Chondrocyte (in vitro differentiated cells): ENCODE measurements at regions not wholly inside any gene's neighbourhood (a gene's known extent, or its start where the extent isn't known, plus 50 kb on each side); places are given as distances from the start of the nearest gene placed in this dataset.
A peak's percentile ranks its signal among the peaks of the same experiment; 100 is the strongest.

Experiments used
- DNase-seq: peaks from one replicate; pipeline ENCODE4 v3.0.0; 2021; ENCODE audit warnings: mixed read lengths, low spot score
- H3K27ac Mint-ChIP-seq: one replicate; pipeline ENCODE4 v1.8.0; 2021; ENCODE audit warnings: mild to moderate bottlenecking, moderate library complexity, mixed read lengths; ENCODE audit not compliant: unreplicated experiment
- H3K27me3 Mint-ChIP-seq: 2 replicates; pipeline ENCODE4 v1.8.0; 2021; ENCODE audit warnings: low read depth, mixed read lengths
- H3K36me3 Mint-ChIP-seq: 2 replicates; pipeline ENCODE4 v1.8.0; 2021; ENCODE audit warnings: low read depth, mixed read lengths
- H3K4me1 Mint-ChIP-seq: 2 replicates; pipeline ENCODE4 v1.8.0; 2021; ENCODE audit warnings: low read depth, mild to moderate bottlenecking, mixed read lengths
- H3K4me3 Mint-ChIP-seq: one replicate; pipeline ENCODE4 v1.8.0; 2021; ENCODE audit warnings: mild to moderate bottlenecking, moderate library complexity, mixed read lengths; ENCODE audit not compliant: unreplicated experiment
- H3K9me3 Mint-ChIP-seq: 2 replicates; pipeline ENCODE4 v1.8.0; 2021; ENCODE audit warnings: low read depth, mixed read lengths
- TF ChIP-seq, protein P1 (sequence below): fragments of 200-600 bp; sonication (generic); IDR thresholded peaks from 2 replicates; pipeline ENCODE4 v1.5.0; 2021; ENCODE audit warnings: antibody characterized with exemption, mild to moderate bottlenecking, moderate library complexity

DNA sequence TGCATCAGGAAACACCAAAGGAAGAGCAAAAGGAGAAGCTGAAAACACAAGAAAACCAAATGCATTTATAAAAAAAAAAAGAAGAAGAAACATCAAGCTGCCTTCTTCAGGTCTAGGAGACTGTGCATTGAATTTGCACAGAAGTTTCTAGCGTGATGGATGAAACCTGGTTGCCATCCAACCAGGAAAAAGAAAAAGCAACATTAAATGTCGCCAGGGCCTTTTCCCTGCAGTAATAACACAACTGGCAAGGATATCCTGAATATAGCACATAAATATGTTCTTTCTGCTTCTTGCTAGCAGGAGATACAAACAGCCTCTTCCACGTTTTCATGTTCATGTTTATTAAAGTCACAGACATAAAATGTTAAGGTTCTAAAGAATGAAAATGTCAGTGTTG lies 60.8 kb upstream of the ZFP42 start:
- Mint-ChIP-seq H3K4me3 (no peak overlapping the region), H3K27me3 (no peaks in the 10 kb centered on the region), H3K9me3 (peaks cover 4% of the 10 kb centered on the region), H3K36me3 (no peaks in the 10 kb centered on the region), H3K4me1 (peaks cover 6% of the 10 kb centered on the region), H3K27ac (no peak overlapping the region)
- TF ChIP-seq, protein P1, sequence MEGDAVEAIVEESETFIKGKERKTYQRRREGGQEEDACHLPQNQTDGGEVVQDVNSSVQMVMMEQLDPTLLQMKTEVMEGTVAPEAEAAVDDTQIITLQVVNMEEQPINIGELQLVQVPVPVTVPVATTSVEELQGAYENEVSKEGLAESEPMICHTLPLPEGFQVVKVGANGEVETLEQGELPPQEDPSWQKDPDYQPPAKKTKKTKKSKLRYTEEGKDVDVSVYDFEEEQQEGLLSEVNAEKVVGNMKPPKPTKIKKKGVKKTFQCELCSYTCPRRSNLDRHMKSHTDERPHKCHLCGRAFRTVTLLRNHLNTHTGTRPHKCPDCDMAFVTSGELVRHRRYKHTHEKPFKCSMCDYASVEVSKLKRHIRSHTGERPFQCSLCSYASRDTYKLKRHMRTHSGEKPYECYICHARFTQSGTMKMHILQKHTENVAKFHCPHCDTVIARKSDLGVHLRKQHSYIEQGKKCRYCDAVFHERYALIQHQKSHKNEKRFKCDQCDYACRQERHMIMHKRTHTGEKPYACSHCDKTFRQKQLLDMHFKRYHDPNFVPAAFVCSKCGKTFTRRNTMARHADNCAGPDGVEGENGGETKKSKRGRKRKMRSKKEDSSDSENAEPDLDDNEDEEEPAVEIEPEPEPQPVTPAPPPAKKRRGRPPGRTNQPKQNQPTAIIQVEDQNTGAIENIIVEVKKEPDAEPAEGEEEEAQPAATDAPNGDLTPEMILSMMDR, result no peak
- no peak for DNase-seq

DNA sequence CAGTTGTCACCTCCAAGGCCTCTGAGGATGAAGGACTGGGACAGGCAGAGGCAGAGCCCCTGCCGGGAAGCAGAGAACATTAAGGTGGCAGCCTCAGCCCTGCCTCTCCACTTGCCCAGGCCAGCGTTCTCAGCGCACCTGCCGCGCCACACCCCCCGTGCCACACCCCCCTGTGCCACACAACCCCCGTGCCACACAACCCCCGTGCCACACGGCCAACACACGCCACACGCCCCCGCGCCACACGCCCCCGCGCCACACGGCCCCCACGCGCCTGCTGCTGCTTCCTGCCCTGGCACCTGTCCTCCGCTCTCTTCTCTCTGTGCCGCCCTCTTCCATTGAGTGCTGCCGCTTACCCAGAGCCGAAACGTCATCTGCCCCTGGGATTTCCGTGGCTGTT lies 58.0 kb upstream of the ZFP42 start:
- no peaks in the 10 kb centered on the region for H3K36me3 Mint-ChIP-seq
- no peak overlapping the region for H3K27ac Mint-ChIP-seq
- no peaks in the 10 kb centered on the region for H3K27me3 Mint-ChIP-seq
- H3K4me1 Mint-ChIP-seq, result peaks cover 12% of the 10 kb centered on the region
- H3K9me3 Mint-ChIP-seq, result peaks cover 4% of the 10 kb centered on the region
- no peak overlapping the region for H3K4me3 Mint-ChIP-seq
- DNase-seq, result no peak
- TF ChIP-seq, protein P1, result no peak

DNA sequence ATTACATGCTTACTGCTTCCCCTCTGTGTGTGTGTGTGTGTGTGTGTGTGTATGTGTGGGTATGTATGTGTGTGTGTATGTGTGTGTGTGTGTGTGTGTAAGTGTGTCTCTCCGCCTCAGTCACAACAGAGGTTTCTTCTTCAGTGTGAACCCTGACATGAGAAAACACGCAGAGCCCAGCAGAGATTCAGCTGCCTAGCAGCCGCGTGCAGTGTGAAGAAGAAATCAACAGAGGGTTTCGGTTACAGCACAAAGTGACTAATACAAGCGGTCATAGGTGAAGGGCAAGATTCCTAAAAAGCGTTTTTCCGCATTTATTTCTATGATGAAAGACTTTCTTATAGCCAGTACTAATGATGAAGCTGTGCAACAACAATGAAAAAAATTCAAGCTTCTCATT lies 55.3 kb upstream of the ZFP42 start:
- peaks cover 12% of the 10 kb centered on the region for H3K4me1 Mint-ChIP-seq
- DNase-seq, result no peak
- no peak overlapping the region for H3K4me3 Mint-ChIP-seq
- H3K27ac Mint-ChIP-seq, result peak overlapping the region; percentile 13
- no peaks in the 10 kb centered on the region for H3K36me3 Mint-ChIP-seq
- H3K9me3 Mint-ChIP-seq, result peaks cover 4% of the 10 kb centered on the region
- TF ChIP-seq, protein P1, result no peak
- no peaks in the 10 kb centered on the region for H3K27me3 Mint-ChIP-seq

DNA sequence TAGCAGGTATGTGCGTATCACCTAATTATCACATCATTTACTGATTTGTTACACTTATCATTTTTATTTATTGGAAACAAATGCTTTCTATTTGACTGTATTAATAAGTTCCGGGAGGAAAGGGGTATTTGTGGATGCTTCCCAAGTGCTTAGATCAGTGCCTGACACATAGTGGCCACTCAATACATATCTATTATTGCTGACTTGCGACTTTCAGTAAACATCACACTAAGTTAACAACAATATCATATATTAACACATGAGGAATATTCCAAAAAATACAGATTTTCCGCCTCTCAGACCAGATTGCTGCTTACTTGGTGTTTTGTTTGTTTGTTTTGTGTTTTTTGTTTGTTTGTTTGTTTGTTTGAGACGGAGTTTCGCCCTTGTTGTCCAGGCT lies 52.6 kb upstream of the ZFP42 start:
- TF ChIP-seq, protein P1, result no peak
- Mint-ChIP-seq H3K4me3 (no peak overlapping the region), H3K27ac (no peak overlapping the region), H3K27me3 (no peaks in the 10 kb centered on the region), H3K9me3 (no peaks in the 10 kb centered on the region), H3K36me3 (no peaks in the 10 kb centered on the region), H3K4me1 (peaks cover 15% of the 10 kb centered on the region)
- no peak for DNase-seq

DNA sequence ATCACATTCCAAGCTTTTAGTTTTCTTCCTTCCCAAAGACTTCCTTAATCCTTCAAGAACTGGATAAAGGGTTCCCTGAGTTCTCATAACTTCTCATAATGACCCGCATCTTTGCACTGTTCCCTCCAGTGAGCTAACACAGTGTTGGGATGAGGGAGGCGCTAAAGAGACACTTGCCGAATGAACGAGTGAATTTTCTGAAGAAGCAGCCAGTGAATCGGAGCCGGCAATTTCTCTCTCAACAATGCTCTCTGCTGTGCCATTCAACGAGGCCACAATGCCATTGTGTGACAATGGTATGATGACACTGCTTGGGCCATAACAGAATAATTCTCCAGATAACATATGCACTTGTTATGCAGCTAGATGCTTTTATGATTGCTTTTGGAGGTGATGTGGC lies 51.4 kb upstream of the ZFP42 start:
- H3K27ac Mint-ChIP-seq, result no peak overlapping the region
- H3K9me3 Mint-ChIP-seq, result no peaks in the 10 kb centered on the region
- H3K4me1 Mint-ChIP-seq, result peaks cover 15% of the 10 kb centered on the region
- TF ChIP-seq, protein P1, result no peak
- H3K4me3 Mint-ChIP-seq, result no peak overlapping the region
- no peak for DNase-seq
- H3K27me3 Mint-ChIP-seq, result no peaks in the 10 kb centered on the region
- H3K36me3 Mint-ChIP-seq, result no peaks in the 10 kb centered on the region
